ENCODE measurements at regions not wholly inside any gene's neighbourhood (a gene's known extent, or its start where the extent isn't known, plus 50 kb on each side); places are given as distances from the start of the nearest gene placed in this dataset.

GRCh38 chr6:168155193-168155592, 76.2 kb upstream of the FRMD1 start:
- POLR2A ChIA-PET = interaction anchor here (0.5 kb wide), 1 partner anchor 42 kb away, joined by 3 read pairs; no protein-coding TSS in a partner anchor
- no peaks in the 10 kb centered on the region for H3K9me3 ChIP-seq (replicated peaks; ENCODE audit: control insufficient read depth, insufficient read depth, low read depth, low read length)
- in situ Hi-C loops (cut with MboI) = no loop called here
- DNase-seq (ENCODE audit: extremely low read depth in 1 of 4, low spot score in 3 of 4) = no peak
- no peak overlapping the region for H3K4me2 ChIP-seq (ENCODE audit: insufficient read depth, low read length)
- H3K9me1 ChIP-seq (ENCODE audit: control insufficient read depth, insufficient read depth, low read length) = no peaks in the 10 kb centered on the region
- no peak overlapping the region for H3K9ac ChIP-seq (ENCODE audit: insufficient read depth in 1 of 2, low read depth in 2 of 2, low read length in 2 of 2)
- no peaks in the 10 kb centered on the region for H3K4me1 ChIP-seq (replicated peaks in 1 of 2; ENCODE audit: control insufficient read depth in 2 of 2, insufficient read depth in 2 of 2, low read length in 2 of 2)
- TF ChIP-seq ZMIZ1 (IDR thresholded peaks at IDR 0.05; ENCODE audit: low read depth in 2 of 2, low read length in 2 of 2) = no peak
- no peak for TF ChIP-seq CHD1 (IDR thresholded peaks at IDR 0.05; ENCODE audit: low read length)
- no peak for TF ChIP-seq CCAR2 (IDR thresholded peaks at IDR 0.05; ENCODE audit: low read depth, low read length)
- no peak for TF ChIP-seq TSHZ1 (CRISPR knock-in tag; IDR thresholded peaks at IDR 0.05)
- TF ChIP-seq, protein P1, sequence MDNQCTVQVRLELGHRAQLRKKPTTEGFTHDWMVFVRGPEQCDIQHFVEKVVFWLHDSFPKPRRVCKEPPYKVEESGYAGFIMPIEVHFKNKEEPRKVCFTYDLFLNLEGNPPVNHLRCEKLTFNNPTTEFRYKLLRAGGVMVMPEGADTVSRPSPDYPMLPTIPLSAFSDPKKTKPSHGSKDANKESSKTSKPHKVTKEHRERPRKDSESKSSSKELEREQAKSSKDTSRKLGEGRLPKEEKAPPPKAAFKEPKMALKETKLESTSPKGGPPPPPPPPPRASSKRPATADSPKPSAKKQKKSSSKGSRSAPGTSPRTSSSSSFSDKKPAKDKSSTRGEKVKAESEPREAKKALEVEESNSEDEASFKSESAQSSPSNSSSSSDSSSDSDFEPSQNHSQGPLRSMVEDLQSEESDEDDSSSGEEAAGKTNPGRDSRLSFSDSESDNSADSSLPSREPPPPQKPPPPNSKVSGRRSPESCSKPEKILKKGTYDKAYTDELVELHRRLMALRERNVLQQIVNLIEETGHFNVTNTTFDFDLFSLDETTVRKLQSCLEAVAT (IDR thresholded peaks at IDR 0.05) = no peak
- no peak for TF ChIP-seq DPF2 (IDR thresholded peaks at IDR 0.05)
- no peak for TF ChIP-seq PHB2 (IDR thresholded peaks at IDR 0.05; ENCODE audit: low read depth)
- TF ChIP-seq JUN (IDR thresholded peaks at IDR 0.05; ENCODE audit: borderline replicate concordance, low read depth, low read length) = no peak
- TF ChIP-seq JUN (CRISPR knock-in tag; IDR thresholded peaks at IDR 0.05; ENCODE audit: borderline replicate concordance) = no peak
- TF ChIP-seq ZBTB49 (CRISPR knock-in tag; IDR thresholded peaks at IDR 0.05; ENCODE audit: borderline replicate concordance) = no peak
- intact Hi-C loops (cut with micrococcal nuclease) = no loop called here
- H4K20me1 ChIP-seq (replicated peaks; ENCODE audit: control insufficient read depth, insufficient read depth, low read length) = peaks cover 9% of the 10 kb centered on the region
- CTCF ChIA-PET (ENCODE audit: low intra/inter-chr PET ratio) = no interaction called here
- H3K27me3 ChIP-seq (ENCODE audit: control insufficient read depth in 2 of 2, insufficient read depth in 2 of 2, low read length in 2 of 2) = peaks cover 68 to 80% of the 10 kb centered on the region in 2 experiments
- no peak overlapping the region for H3K4me3 ChIP-seq
- ATAC-seq = no peak
- no peak overlapping the region for H3K27ac ChIP-seq (ENCODE audit: extremely low read depth, low read depth, low read length)
- 4% methylated on average over 5 of the region's 5 CpGs for WGBS (ENCODE audit: insufficient coverage, low coverage, missing lambda C conversion rate)
- H2AFZ ChIP-seq (ENCODE audit: low read depth, low read length) = no peak overlapping the region
- BruUV-seq (replicated peaks) = no TSS peak
- H3K79me2 ChIP-seq (ENCODE audit: control insufficient read depth, insufficient read depth, low read length) = no peaks in the 10 kb centered on the region
- no peaks in the 10 kb centered on the region for H3K36me3 ChIP-seq (ENCODE audit: control insufficient read depth, insufficient read depth, low read length)
- no peak for FAIRE-seq
